Right kidney (tissue), 1 donor: ENCODE measurements at regions not wholly inside any gene's neighbourhood (a gene's known extent, or its start where the extent isn't known, plus 50 kb on each side); places are given as distances from the start of the nearest gene placed in this dataset.
"Not testable (repeated sequence)": the region's sequence is repeated elsewhere in the genome, so short reads cannot be mapped to it uniquely, and the experiment has no call there.

Source experiments
- DNase-seq: peaks from one replicate; pipeline ENCODE4 v3.0.0-alpha.2; 2016

DNA sequence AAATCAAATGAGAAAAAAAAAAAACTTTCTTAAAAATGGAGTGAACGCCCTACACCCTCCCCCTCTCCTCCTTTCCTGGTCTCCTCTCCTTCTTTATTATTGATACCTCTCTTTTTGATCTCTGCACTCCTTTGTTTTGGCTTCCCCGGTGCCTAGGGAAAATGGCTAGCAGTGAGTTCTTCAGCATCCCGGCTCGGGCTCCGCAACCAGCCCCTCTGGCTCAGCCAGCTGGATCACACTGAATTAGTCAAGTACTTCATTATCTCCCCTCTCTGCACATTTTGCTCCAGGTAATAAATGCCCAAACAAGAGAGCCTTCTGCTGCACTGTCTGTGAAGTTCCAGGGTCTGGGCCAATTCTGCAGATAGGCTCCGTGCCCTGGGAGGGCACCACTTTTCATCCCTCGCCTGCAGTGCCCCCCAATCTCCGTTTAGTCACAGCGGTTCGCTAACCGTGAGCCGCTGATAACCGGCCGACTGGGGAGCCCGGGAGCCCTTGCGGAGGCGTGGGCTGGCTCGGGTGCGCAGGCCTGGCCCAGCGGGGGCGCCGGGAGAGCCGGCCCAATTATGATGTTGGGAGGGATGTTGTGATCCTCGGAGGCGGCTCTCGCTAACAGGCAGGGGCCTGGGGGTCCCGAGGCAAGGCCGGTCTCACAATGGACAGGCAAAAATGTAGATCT is 301.9 kb downstream of the TFAP2A start:
- DNase-seq = peak; percentile 49

DNA sequence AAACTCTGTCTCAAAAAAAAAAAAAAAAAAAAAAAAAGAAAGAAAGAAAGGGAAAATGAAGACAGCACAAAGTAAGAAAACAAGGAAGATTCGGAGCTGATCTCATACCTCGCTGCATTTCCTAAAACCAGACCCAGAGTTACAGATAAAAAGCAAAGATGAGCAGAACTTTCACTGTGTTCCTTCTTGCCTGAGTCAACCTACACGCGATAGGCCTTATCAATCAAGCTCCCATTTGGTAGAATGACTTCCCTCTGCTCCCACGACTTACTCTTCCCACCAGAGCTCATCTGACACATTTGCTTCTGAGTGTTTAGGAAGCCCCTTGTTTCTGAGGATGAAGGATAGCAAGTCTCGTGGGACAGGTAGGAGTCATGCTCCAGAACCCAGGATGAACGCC is 302.9 kb downstream of the TFAP2A start:
- no peak for DNase-seq

DNA sequence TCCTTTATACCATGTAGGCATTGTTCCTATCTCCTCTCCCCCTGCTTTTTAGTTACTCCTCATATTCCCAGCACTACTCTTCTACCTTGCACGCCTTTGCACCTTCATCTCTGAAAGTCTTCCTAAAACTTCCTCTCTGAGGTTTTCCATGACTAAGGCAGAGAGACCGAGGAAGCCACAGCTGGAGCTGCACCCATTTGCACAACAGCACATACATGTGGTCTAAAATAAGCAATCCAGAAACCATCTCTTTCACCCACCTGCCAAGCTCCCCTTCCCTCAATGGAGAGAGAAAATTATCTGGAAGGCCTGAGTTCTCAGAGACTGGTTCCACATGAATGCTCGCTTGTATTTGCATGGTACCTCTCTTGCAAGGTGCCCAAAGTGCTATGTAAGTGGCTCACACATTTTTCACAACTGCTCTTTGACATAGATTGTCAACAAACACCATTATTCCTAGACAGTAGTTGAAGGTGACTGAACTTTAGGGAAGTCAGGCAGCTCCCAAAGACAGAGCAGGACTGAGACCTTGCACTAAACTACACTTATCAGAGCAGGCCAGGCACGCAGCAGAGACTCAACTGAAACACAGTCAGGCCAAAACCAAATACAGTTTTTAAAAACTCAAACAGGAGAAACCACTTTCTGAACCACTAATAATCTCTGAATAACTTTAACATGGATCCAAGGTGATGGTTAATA is 313.2 kb downstream of the TFAP2A start:
- DNase-seq = no peak

DNA sequence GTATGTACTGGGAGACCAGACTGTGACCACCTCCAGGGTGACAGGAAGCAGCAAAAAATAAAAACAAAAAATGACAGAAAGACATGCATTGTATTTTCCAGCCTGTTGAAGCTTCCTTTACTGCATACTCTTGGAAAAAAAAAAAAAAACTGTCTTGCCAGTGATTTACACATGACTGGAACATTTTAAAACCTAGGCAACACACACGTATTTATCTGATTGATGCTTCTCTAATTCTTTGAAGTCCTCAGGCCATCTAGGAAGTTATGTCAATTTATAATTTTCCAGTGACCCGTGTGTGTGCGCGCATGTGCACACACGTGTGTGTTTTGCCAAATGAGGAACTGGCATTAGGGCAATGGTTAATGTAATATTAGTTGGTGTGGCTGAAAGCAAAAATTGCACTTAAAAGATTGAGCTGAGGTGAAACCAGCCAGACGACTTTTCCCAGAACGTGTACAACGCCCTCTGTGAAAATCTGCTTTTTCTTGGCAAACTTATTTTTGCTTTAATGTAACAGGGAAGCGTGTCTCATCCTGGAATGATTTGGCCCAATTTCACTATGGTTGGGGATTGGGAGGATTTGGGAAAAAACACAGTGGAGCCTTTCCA is 315.2 kb downstream of the TFAP2A start:
- DNase-seq = no peak

DNA sequence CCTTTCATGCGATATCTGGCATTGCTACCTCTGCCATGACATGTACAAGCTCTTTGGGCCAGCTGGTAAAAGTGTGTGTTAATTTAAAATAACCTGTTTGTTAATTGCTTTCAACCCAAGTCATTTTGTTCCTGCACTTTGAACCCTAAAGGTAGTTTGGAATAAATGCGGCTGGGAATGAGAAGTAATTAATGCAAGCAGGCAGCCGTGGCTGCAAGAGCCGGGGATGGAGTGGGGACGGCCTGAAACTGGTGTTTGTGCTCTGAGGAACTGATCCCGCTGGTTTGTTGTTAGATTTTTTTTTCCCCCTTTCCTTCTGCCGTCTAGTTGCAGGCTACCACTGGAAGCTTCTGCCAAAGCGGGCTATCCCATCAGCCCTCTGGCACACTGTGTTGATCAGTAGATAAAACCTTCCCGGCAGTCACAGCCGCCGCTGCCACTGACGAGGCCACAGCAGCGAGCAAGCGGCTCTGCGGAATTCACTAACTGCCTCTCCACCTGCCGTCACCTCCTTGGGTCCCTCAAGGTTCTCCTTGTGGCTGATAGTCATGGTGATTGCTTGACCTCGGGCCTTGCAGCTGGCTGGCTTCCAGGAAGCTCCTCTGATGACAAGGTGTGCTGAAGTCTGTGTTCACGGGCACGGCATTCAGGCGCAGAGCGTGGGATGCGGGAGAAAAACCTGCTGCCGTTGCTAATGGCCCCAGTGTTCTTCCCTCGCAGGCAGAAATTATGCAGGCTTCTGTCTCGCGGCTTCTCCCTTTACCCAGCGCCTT is 315.9 kb downstream of the TFAP2A start:
- peak; percentile 66 for DNase-seq

DNA sequence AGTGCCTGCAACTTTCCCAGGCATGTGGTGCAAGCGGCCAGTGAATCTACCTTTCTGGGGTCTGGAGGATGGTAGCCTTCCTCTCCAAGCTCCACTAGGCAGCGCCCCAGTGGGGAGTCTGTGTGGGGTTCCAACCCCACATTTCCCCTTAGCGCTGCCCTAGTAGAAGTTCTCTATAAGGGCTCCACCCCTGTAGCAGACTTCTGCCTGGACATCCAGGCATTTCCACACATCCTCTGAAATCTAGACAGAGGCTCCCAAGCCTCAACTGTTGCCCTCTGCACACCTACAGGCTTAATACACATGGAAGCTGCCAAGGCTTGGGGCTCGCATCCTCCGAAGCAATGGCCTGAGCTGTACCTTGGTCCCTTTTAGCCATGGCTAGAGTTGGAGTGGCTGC is 321.6 kb downstream of the TFAP2A start:
- no peak for DNase-seq

DNA sequence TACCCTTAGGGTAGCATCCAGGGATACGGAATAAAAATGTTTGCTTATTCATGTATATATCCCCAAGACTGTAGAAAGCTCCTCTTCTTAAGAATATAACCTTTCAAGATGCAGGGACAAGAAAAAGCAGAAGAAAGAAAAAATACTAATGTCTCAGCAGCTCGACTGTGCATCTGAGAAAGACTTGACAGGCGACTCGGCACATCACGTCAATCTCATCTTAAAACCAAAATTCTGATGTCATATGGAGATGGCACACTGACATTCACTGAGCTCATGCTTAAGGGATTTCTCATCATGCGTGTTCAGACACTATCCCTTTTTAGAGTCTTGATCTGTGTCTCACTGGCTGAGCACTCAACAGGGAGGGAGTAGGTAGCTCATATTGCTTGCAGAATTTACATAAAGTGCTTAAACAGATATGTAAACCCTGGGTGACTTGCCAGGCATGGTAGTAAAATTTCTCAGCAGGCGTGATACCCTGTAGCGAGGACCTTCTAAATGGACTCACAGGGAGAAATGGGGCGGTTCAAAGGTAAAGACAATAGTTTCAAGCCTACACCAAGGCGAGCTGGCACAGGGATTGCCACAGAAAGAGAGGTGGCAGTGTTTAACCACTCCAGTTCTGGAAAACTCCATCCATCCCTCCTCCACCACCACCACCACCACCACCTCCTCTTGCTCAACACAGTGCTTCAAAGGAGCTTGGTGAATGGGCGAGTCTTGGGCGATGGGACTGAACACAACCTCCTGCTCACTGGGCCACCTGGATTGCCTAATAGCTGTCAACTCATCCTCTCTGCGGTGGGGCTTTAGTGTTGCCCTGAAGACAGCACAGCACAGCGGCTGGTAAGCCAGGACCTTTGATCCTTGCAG is 330.5 kb downstream of the TFAP2A start:
- DNase-seq = no peak

DNA sequence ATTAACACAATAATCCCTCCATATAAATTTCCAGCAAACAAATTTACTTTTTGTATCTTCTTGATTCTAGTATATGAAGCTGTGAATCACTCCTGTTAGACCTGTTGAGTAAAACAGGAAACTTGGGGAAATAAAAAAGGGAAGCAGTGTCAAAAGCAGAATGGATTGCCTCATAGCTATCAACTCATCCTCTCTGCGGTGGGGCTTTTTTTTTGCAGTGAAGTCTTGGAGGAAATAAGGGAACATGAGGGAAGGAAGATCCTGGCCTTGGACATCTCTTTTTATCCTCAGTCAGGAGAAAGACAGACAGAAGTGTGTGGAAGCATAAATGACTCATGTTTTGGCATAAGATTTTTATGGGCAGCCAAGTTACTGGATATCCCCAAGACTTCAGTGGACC is 332.5 kb downstream of the TFAP2A start:
- no peak for DNase-seq

DNA sequence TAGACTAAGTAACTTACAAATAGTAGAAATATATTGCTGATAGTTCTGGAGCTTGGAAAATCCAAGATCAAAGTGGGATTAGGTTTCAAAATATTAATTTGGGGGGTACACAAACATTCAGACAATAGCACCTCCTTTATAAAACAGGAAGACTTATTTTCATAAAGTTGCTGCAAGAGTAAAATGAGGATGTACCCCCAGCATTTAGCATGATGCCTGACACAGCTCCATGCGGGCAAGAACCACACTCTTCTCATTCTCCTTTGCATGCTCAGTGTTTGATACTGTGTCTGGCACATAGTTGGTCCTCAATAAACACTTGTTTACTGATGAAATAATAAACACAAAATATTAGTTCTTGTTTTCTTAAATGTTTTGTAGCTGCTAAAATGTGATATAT is 332.9 kb downstream of the TFAP2A start:
- DNase-seq = no peak

DNA sequence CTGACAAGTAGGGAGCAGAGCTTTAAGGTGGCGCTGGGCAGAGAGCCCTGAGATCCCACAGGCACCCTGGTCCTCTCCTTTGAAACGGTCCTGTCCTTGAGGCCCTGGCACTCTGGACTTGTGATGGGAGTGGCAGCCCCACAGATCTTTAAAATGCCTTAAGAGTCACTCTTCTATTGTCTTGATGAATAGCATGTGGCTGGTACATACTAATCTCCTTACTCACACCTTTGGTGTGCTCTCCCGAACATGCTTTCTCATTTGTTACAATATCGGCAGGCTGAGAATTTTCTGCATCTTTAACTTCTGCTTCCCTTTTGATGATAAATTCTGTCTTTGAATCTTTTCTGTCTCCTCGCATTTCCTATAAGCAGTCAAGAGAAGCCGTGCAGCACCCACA is 333.8 kb downstream of the TFAP2A start:
- no peak for DNase-seq

DNA sequence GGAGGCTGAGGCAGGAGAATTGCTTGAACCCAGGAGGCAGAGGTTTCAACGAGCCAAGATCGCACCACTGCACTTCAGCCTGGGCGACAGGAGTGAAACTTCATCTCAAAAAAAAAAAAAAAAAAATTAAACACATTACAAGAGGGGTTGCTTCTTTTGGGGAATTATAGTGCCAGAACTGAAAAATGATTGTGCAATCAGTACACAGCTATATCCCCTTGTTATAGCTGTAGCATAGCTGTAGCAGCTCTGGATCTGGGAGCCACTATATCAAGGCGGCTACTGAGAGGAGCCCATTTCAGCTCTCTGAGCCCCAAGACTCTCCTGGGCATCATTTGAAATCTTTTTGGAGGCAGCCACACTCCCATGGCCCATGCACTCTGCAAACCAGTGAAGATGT is 334.3 kb downstream of the TFAP2A start:
- no peak for DNase-seq

DNA sequence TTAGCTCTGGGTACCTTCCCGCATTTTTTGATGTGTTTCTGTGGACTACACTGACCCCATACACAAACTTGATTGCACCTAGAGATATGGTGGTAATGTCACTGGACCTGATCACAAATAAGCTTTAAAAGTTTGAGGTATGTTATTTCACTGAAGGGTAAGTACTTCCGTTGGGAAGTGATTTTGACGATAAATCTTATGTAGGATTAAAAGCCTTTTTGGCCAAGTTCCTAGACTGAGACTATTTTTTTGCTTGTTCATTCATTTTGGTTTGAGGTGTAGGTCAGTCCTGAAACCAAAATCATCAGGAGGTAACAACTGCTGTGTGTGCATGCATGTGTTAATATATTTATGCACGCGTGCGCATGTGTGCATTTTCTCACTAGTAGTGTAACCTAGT is 336.3 kb downstream of the TFAP2A start:
- no peak for DNase-seq

DNA sequence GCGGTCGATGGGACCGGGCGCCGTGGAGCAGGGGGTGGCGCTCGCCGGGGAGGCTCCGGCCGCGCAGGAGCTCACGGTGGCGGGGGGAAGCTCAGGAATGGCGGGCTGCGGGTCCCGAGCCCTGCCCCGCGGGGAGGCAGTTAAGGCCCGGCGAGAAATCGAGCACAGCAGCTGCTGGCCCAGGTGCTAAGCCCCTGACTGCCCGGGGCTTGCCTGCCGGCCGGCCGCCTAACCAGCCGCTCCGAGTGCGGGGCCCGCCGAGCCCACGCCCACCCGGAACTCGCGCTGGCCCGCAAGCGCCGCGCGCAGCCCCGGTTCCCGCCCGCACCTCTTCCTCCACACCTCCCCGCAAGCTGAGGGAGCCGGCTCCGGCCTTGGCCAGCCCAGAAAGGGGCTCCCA is 340.1 kb downstream of the TFAP2A start:
- DNase-seq = not testable (repeated sequence)

DNA sequence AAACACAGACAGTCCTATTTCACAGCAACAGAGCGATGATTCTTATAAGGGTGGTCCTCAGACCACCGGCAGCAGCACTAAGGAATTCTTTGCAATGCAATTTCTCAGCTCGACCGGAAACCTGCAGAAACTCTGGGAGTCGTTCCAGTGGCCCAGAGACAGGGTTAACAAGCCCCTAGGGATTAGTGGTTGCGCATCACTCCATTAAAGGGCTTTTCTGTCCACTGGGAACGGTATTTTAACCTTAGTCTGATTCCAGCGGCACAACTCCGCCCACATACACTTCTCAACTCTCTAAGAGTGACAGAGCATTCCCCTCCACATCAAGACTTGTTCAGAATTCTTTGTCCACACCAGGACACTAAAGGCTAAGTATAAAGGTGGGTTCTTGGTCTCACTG is 341.5 kb downstream of the TFAP2A start:
- no peak for DNase-seq

DNA sequence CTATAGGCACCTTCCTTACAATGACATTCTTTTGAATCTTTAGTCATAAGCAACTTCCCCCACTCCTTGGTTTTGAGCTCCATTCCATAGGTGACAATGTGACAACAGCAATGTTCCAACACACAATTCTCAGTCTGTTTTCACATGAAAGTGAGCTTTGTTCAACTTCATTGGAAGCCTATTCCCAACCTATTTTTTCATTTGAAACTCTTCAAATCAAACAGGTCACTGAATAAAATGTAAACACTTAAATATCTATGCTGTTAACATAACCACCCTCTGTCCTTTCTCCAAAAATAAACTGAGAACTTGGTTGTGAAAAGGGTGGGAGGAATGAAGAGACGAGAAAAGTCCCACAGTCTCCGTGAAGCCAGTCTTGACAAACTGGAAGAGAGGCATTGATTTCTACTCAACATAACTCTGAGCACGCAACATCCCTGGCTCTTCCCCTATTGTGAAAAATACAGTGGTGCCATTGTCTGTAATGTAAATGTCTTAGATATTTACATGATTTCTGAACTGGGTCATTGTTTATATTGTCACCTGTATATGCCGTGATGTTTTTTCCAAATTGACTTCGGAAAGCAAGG is 343.1 kb downstream of the TFAP2A start:
- no peak for DNase-seq

DNA sequence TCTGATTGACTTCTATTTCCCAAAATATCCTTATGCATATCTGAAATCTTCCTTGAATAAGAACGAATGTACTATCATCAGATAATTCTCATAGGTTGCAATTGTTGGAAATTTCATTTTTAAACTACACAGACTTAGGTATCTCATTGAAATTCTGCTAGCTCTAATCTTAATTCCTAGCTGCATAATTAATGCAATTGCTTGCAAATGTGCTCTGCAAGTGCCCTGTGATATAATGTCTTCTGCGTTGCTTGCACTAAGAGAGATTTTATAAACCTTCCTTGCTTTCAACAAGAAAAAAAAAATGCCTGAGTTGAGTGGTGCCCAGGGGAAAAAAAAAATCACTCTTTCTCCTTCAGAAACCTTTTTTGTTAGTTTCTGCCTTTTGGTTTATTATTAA is 354.9 kb downstream of the TFAP2A start:
- DNase-seq = no peak

DNA sequence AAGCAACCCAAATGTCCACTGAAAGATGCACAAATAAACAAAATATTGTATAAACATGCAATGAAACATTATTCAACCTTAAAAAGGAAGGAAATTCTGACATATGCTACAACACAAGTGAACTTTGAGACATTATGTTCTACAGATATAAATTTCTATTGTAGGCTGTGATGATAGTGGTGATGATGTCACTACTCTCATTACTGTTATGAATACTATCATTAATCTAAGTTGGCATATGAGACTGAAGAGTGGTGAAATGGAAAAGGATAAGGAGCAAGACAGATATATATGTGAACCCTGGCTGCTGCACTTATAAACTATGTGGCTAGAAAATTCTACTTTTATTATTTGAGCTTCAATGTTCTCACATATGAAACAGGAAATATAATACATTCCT is 360.2 kb downstream of the TFAP2A start:
- DNase-seq = no peak

DNA sequence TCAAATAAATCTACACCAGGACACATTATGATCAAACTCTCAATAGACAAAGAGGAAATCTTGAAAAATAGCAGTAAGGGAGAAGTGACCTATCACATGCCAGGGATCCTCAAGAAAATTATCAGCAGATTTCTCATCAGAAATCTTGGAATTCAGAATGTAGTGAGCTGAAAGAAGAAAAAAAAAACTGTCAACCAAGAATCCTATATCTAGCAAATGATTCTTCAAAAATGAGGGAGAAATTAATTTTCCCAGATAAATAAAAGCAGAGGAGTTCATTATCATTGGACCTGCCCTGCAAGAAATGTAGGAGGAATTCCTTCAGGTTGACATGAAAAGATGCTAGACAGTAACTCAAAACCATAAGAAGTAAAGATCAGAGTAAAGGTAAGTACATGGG is 363.6 kb downstream of the TFAP2A start:
- no peak for DNase-seq

DNA sequence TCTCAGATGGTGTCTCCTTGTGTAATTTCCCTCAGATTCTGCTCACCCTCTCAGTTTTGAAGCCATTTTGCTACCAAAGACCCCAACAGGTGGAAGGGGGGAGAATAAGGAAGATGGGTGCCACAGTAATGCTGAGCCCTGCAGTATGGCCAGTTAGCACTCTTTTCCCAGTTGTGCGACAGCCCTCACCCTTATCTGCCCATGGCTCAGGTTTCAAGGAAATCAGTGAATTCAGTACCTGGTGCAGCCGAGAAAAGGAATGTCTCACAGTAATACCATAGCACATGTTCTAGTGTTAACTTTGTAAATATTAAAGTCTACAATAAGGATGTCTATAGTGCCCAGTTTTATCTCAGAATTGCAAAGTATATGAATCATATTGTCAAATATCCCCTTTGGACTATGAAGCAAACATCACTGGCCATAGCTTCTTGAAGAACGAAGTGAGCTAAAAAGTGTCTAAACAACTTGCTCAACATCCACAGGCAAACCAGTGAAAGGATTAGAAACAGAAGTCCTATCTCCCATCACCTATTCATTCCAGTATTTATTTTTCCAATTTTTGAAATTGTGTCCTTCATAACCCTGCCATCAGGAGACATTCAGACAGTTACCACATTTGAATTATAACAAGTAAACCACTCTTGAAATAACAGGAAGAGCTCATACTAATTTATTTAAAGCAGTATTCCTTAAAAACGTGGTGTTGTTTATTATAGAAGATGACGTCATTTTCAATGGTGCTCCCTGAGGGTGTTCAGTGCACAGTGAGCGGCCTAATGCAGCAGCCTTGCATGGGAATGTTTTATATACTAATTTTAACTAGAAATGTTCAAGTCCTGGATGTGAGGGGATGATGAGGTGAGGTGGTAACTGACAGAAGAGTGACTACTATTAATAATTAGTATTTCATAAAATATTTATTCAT is 366.2 kb downstream of the TFAP2A start:
- no peak for DNase-seq

DNA sequence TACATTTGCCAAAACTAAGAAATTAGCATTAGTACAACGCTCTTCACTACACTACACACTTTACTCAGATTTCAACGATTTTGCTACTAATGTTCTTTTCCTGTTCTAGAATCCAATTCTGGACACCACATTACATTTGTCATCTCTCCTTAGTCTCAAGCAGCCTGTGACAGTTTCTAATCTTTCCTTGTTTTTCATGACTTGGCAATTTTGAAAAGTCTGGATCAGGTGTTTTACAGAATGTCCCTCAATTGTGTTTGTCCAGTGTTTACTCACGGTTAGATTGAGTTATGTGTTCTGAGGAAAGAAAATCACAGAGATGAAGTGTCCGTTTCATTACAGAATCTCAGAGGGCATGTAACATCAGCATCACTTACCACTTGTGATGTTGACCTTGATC is 372.6 kb downstream of the TFAP2A start:
- DNase-seq = no peak
